Frontal cortex (tissue), 3 donors: ENCODE measurements at regions not wholly inside any gene's neighbourhood (a gene's known extent, or its start where the extent isn't known, plus 50 kb on each side); places are given as distances from the start of the nearest gene placed in this dataset.

Experiments
- DNase-seq, 2 donors: peaks; one replicate each; pipeline ENCODE4 v3.0.0; 2012; ENCODE audit warnings: low spot score in 2 of 2
- FAIRE-seq: peaks from 2 replicates; lab custom pipeline; 2012; peaks lifted over from hg19 to GRCh38; lab: Jason Lieb, UNC
- donor health status: control.
- donor health status: control.
- donor health status: control.

DNA sequence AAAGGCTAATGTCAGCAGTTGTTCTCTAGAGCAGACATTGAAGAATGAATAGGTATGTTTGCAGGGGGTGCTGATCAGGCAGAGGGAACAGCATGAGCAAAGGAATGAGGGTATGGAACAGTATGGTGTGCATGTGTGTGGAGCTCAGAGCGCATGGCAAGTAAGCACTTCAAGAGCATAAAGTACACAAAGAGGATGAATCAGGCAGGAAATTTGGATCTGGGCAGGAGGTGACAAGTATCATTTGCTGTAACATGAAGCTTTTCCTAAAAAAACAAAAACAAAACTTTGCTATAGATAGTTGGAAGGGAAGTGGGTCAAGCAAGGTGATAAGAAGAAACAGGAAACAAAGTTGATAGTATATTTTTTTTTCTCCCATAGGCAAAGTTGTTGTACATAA is 746.8 kb downstream of the HDGFL1 start:
- FAIRE-seq: no peak
- no peak for DNase-seq

DNA sequence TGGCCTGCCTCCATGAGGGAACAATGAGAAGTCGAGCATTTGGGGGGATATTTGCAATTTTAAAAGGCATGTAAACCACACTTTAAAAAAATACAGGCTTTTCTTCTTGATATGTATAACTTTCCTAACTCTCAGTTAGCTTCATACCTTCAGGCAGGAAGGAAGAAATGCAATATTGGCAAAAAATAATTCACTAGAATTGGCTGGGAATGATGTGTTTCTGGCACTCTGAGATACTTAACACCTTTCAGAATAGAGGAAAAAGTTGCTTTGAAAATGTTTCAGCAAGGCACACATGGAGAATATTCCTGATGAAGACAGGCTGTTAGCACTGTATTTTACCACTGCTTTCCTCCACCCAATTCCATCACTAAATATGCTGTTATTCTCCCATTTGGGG is 747.6 kb downstream of the HDGFL1 start:
- DNase-seq: no peak
- no peak for FAIRE-seq

DNA sequence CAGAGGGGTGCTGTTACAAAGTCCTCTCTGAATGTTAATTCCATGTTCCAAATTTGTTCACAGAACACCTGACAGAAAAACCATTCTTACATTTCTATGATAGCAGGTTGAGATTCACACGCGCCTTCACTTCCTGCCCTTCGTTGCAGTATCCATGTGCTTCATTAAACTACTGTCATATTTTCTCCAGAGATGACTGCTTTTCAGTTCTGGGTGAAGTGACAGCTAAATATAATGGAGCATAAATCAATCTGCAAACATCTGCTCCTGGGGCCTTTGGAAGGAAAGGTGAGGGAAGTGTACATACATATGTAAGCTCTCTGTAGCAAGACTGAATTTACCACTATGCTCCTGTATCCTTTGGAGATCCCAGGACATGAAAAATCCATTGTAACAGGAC is 750.2 kb downstream of the HDGFL1 start:
- FAIRE-seq: no peak
- DNase-seq: no peak

DNA sequence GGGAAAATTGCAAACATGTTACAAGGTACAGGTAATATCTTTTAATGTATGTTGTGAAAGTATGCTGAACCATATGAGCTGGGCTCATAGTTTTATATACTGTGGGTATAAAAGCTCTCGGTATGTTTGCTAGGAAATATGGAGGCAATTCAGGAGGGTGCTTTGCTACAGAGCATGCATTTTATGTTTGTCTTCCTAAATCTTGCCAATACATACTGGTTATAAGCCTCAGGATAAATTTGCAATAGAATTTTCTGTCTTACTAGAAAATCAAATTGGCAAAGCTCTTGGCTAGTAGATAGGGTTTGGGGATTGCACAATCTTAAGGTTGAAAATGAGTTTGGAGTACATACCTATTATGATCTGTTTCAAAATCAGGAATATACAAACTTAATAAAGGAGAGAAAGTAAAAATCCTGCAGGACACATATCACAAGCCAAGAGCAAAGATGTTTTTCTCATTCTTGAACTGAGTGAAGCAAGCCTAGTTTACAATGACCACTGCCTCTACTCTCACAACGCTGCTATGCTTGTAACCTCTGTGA is 751.2 kb downstream of the HDGFL1 start:
- FAIRE-seq (no peak), DNase-seq (no peak)

DNA sequence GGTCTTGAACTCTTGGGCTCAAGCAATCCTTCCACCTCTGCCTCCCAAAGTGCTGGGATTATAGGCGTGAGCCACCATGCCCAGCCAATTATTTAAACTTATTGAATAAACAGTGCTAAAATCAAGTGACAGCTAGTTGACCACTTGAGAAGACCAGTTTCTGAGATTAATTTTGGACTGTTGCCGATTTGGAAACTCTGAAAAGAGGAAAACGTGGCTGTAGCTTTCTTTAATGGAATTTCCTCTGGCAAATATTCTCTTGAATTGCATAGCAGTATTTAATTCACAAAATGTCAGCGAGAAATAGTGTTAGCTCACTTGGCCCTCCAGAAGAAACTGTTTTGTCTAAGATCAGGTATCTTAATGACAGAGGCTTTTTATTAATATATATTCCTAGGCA is 754.5 kb downstream of the HDGFL1 start:
- DNase-seq (no peak), FAIRE-seq (no peak)

DNA sequence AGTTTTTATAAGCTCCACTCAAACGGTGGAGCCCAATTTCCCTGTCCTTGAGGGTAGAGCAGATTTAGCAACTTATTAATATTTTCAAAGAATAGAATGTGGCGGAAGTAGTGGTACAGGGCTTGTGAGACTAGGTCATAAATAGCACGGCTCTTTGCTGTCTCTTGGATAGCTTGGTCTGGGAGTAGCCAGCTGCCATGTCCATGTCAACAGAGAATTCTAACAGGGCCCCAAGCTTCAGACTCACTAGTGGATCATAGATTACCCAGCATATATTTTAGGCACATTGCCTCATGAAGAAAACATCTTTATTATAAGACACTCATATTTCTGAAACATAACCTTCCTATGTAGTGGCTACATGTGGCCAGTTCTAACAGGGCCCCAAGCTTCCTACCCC is 755.7 kb downstream of the HDGFL1 start:
- FAIRE-seq (no peak), DNase-seq (no peak)

DNA sequence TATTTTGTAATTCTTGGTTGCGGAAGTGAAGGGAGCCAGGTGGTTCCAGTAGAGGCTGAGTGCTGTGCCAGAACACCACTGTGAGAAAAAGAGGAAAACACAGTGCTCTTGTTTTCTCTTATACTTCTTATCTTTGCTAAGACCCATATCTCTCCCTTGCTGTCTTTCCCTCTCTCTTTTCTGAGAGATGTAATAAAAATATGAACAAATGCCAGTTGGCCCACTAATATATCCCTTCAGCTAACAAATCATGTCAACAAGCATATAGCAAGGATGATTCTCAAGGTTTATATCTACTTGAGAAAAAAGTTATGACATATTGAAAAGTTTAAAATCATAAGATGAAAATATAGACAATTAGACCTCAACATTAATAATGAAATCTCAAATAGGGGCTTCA is 758.3 kb downstream of the HDGFL1 start:
- DNase-seq (no peak), FAIRE-seq (no peak)

DNA sequence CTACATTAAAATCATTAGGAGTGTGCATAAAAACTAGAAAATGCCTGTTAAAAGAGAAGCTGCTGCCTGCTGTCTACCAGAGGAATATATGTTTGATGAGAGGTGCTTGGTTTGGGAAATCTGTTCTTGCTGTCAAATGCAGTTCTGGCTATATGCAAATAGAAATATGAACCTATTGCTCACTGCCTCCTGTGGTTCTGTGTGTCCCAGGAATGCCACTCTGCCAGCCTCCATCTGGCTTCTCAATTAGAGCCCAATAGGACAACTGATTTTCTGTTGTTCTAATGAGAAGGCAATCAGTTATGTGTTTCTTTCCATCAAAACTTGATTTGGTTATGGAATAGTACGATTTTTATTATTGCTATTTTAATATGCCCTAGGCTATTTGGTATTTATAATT is 759.7 kb downstream of the HDGFL1 start:
- DNase-seq: no peak
- FAIRE-seq: no peak

DNA sequence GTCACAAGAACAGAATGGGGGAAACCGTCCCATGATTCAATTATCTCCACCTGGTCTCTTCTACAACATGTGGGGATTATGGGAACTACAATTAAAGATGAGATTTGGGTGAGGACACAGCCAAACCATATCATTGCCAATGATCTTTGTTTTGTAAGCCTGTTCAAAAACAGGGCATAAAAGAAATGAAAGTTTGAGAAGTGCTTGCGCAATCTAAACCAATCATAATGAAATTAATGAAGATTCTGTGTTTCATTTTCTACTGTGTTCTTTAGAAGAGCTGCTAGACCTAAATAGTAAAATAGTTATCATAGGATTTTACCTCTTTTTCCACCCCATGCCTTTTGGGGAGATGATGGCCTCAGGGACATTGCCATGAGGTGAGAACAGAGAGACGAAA is 761.3 kb downstream of the HDGFL1 start:
- FAIRE-seq (no peak), DNase-seq (no peak)

DNA sequence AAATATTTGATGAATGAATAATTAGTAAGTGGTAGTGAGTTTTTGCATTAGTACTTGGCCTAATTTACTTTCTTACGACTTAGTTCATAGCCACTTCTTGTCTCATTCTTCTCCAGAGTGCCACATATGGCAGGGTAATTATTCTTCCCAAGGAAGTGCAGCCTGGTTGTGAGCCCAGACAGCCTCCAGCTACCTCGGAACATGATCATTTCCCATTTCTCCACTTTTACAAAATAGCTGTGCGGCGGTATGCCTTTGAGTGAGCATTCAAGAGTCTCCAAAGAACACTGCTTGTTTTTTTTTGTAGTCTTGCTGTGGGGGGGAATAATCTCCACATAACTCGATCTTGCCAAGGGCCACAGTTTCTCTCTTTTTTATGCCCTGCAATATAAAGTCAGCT is 765.0 kb downstream of the HDGFL1 start:
- FAIRE-seq (no peak), DNase-seq (no peak)

DNA sequence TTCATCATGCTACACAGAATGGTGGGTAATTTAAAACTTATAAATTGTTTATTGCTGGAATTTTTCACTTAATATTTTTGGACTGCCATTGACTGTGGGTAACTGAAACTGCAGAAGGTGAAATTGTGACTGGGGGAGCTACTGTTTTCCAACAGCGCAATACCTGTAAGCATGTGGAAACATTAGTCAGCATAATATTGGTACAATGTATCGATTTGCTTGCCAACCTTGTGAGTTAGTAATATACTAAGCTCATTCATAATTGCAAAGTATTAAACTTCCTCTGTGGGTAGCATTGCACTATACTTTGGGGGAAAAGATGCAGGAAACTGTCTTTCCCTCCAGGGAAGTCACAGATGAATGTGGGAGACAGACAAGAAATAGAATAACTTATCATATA is 766.5 kb downstream of the HDGFL1 start:
- DNase-seq (no peak), FAIRE-seq (no peak)

DNA sequence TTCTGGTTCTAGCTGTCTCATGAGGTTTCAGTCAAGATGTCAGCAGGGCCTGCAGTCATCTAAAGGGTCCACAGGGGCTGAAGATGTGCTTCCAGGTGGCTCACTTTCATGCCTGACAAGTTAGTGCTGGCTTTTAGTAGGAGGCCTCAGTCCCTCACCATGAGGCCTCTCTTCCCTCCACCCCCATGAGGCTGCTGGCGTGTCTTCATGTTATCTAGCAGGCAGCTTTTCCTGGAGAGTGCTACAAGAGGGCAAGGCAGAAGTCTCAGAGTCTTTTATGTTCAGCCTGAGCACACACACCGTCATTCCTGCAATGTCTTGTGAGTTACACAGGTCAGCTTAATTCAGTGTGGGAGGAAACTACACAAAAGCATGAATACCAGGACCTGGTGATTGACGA is 769.9 kb downstream of the HDGFL1 start:
- DNase-seq (no peak), FAIRE-seq (no peak)

DNA sequence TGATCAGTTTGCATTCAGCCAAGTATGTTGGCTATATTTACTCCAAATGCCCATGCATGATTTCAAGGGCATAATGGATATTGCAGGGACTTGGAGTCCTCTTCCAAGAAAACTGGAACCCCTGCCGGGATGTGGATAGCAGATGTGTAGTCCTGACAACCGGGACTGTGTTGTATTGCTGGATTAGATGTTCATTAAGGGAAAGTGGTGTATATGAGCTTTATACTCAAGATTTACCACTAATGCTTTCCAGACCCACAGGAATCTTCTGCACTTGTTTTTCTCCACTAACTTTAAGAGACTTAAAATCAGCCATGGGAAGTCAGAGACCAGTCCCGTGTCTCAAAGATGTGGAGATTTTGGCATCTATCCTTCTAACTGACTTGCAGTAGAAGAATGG is 770.9 kb downstream of the HDGFL1 start:
- FAIRE-seq (no peak), DNase-seq (no peak)

DNA sequence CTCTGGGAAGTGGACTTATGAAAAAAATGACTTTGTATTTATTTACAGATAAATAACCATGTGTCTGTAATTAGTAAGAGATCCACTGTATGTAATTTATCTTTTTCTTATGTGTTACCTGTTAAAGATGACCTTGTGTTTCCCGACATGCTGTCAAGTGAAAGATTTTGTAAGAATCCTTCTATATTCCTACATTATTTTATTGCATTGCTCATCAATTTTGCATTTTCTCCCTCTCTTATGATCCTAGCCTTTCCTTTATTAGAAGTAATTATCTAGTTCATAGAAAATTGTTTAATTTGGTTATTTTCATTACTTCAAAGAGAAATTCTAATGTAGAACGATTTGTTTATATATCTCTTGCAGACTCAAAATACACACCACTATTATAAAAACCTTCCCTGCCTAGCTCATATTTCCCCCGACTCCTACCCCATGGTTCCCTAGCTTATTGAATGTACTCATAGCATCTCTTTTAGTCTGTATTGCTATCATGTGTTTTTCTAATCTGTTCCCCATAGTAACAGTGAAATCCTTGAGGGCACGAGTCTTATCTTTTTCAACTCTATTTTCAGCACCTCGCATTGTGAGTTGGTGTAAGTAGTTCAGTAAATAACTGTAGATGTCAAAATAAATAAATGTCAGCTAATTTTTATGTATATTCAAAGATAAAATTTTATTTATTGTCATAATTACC is 774.4 kb downstream of the HDGFL1 start:
- FAIRE-seq (no peak), DNase-seq (no peak)

DNA sequence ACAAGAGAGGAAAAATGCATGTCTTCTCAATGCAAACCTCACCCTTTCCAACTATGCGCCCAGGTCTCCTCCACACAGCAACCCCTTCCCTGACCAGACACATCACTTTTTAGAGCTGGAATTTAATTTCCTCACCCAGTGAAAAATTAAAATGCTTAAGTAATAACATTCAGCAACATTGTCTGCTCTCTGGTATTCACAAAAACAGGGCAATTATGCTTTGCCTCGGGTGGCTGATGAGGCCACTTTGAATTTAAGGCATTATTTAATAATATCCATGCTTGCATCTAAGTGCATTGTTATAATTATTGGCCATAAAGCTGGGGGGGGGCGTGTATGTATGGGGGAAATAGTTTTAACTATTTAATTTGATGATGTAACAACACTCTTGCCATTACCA is 777.8 kb upstream of the NRSN1 start:
- FAIRE-seq (no peak), DNase-seq (no peak)

DNA sequence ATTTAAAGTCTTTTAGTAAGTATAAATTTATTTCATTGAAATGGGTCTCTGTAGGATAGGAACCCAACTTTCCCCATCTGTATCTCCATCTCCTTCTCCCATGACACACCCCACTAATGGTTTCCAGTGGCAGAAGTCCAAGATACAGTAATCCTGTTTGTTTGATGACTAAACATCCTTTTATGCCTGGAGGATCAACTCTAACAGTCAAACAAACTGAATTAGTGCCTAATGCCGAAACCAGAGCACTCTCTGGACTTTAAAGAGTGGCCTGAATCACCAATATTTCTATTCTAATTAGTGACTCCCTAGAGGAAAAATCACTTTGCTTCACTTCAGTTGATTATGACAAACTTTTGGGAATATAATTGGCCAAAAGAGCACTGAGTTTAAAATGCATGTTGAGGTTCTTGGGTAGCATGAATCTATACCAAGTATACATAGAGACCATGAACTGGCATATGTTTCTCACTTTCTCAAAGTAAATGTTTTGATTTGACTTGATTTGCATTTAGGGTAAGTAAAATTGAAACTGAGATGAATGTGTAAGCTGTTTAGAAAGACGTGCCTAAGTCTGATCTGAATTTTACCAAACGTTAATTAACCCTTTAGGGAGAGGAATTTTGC is 776.4 kb upstream of the NRSN1 start:
- DNase-seq: no peak
- no peak for FAIRE-seq

DNA sequence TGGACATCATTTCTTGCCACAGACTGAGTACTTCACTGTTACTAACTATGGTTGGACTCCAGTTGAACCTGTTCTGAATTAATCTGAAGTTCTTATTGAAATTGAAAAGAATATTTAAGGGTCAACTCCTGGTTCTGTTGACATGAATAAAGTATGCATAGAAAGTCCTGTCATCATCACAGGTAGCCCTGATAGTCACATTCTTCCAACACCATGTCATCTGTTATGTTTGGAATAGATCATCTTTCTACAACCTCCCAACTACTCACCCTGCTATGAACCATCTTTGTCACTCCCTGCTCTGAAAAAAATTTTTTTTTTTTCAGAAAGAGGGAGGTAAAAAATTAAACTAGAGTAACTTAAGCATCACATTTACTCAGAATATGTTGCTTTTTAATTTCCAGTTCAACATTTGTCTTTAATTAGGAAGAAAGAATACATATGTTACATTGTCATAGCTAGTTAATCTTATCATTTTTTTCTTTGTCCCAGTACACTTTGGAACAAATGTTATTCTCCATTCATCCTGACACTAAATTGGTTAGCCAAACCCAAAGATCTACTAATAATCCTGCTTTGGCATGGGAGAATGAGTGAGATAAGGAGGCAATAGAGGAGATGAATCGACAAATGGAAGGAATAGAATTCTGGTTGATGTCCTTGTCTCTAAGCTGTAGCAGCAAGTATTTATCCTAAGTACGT is 775.1 kb upstream of the NRSN1 start:
- no peak for DNase-seq
- FAIRE-seq: no peak

DNA sequence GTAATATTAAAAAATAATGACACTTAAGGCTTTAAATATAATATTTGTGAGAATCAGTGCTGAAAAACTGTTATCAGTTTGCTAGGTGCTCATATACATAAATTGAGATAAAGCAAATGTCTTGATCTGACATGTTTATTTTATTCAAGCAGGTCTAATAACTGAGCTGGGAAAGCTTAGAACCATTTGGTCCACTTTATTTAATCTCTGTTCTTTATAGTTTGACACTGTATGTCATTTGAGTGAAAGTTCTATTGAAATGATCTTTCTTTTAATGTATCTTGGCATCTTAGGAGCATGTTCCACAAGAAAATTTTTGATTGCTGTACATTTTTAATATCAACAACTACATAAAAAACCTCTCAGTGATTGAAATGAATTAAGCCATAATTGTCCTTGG is 772.0 kb upstream of the NRSN1 start:
- FAIRE-seq (no peak), DNase-seq (no peak)

DNA sequence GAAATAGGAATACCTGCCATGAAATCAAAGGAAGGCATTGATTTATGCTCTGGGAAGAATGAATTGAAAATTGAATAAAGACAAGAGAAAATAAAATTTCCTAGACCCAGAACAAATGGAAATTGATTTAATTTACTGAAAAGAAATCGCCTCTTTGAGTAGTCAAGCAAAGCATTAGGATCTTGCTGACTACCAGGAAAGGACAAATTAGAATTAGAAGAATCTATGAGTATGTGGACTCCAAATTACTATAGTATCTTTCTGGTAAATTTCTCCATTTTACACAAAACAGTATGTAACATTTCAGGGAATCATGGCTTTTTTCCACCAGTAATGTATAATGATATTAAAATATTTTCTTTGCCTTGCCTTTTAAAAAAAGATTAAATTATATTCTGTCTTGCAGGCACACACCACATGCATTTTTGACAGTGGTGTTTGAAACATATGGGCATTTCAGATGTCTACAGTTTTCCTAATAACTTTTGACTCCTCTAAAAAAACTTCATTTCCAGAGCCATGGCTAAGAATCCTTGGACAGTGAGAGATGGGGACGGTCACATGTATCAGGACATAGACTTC is 768.7 kb upstream of the NRSN1 start:
- no peak for FAIRE-seq
- DNase-seq: no peak

DNA sequence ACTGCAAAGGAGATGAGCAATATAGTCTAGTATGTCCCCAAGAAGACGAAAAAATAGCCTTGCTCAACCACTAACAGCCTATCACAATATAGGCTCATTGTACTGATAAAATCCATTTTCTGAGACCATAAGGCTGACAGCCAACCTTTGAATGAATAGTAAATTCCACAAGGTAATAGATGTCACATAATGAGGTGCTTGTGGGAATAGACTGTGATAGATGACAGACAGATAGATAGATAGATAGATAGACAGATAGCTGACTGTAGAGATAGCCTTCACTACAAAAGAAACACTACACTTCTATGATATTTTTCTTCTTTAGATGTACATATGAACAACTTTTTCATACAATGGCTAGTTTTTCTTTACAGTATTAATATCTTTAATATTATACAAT is 760.3 kb upstream of the NRSN1 start:
- DNase-seq (no peak), FAIRE-seq (no peak)

DNA sequence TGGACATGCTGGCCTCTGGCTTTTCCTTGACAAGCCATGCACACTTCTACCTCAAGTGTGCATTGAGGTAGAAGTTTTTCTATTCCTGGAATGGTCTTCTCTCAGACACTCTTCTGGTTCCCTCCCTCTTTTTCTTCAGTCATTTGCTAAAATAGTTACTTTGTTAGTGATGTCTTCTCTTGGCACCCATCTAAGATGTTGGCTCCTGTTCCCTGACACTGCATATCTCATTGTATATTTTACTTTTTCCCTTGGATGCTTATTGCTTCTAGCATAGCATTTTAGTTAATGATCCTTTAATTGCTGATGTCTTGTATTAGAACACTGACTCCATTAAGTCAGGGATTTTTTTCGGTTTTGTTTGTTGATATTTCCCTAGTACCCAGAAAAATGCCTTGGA is 758.7 kb upstream of the NRSN1 start:
- FAIRE-seq (no peak), DNase-seq (no peak)
